KMS-11 (cell line): ENCODE measurements at regions not wholly inside any gene's neighbourhood (a gene's known extent, or its start where the extent isn't known, plus 50 kb on each side); places are given as distances from the start of the nearest gene placed in this dataset.

Experiments used
- H2AFZ ChIP-seq: fragments of 200-600 bp; sonication (generic); 2 replicates; pipeline ENCODE4 v1.6.1; 2016; ENCODE audit warnings: antibody characterized with exemption, mixed run types, low read depth
- H3K27ac ChIP-seq: fragments of 200-600 bp; sonication (generic); 2 replicates; pipeline ENCODE4 v1.6.1; 2016; ENCODE audit warnings: mild to moderate bottlenecking, mixed run types
- H3K27me3 ChIP-seq: fragments of 200-600 bp; sonication (generic); 2 replicates; pipeline ENCODE4 v1.6.1; 2017; ENCODE audit warnings: mild to moderate bottlenecking, low read depth, mixed run types, moderate library complexity; ENCODE audit not compliant: insufficient read depth
- H3K36me3 ChIP-seq: fragments of 200-600 bp; sonication (generic); 2 replicates; pipeline ENCODE4 v1.6.1; 2017; ENCODE audit warnings: mild to moderate bottlenecking, mixed run types; ENCODE audit not compliant: insufficient read depth
- H3K4me1 ChIP-seq: fragments of 200-600 bp; sonication (generic); 2 replicates; pipeline ENCODE4 v1.6.1; 2016; ENCODE audit warnings: mild to moderate bottlenecking, low read depth, mixed run types; ENCODE audit not compliant: poor library complexity, severe bottlenecking
- H3K4me2 ChIP-seq: fragments of 200-600 bp; sonication (generic); 2 replicates; pipeline ENCODE4 v1.7.0; 2016; ENCODE audit warnings: mild to moderate bottlenecking, mixed run types
- H3K4me3 ChIP-seq: fragments of 200-600 bp; sonication (generic); IDR thresholded peaks from 2 replicates; pipeline ENCODE4 v1.6.1; 2017; ENCODE audit warnings: low read depth, low read length, mixed read lengths; ENCODE audit not compliant: insufficient read depth
- H3K79me2 ChIP-seq: fragments of 200-600 bp; sonication (generic); 2 replicates; pipeline ENCODE4 v1.6.1; 2016; ENCODE audit warnings: low read depth, mixed run types; ENCODE audit not compliant: insufficient read depth
- H3K9ac ChIP-seq: fragments of 200-600 bp; sonication (generic); 2 replicates; pipeline ENCODE4 v1.6.1; 2016; ENCODE audit warnings: mild to moderate bottlenecking, mixed run types
- H4K20me1 ChIP-seq: fragments of 200-600 bp; sonication (generic); 2 replicates; pipeline ENCODE4 v1.6.1; 2016; ENCODE audit warnings: mild to moderate bottlenecking, mixed run types; ENCODE audit not compliant: insufficient read depth
- CTCF ChIP-seq: fragments of 200-600 bp; sonication (generic); conservative IDR thresholded peaks from 2 replicates; pipeline ENCODE4 v1.6.1; 2017; ENCODE audit warnings: low read depth, mild to moderate bottlenecking, antibody characterized with exemption, low read length, moderate library complexity, mixed read lengths

- no peaks in the 10 kb centered on the region for H3K4me1 ChIP-seq
These were observed 973.7 kb downstream of the GATA3 start for GRCh38 chr10:9028231-9028630.

DNA sequence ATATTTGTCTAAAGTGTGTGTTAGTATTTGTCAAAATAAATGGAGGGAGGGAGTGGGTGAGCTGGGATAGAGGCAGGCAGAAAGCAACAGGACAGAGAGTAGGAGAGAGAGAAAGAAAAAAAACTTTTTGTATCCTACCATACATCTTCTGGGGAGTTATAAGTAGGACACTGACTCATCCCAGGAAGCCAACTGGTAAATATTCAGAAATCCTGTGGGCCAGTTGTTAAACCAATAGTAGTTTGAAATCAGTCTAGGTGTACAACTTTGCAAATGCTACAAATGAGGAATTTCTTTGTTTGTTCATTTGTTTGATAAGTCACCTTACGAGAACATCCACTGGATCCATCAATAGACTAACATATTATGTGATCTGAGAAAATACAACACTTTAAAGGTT, 980.9 kb downstream of the GATA3 start:
- Histone ChIP-seq H3K36me3 (no peaks in the 10 kb centered on the region), H3K79me2 (no peaks in the 10 kb centered on the region)
- no peak for TF ChIP-seq CTCF

More at GRCh38 chr10:9028231-9028630, 973.7 kb downstream of the GATA3 start:
- Histone ChIP-seq H3K27ac (no peak overlapping the region), H2AFZ (no peak overlapping the region), H4K20me1 (no peaks in the 10 kb centered on the region), H3K4me3 (no peak overlapping the region), H3K36me3 (no peaks in the 10 kb centered on the region), H3K4me2 (no peak overlapping the region), H3K27me3 (no peaks in the 10 kb centered on the region), H3K9ac (no peak overlapping the region), H3K79me2 (no peaks in the 10 kb centered on the region)
- TF ChIP-seq CTCF: no peak

DNA sequence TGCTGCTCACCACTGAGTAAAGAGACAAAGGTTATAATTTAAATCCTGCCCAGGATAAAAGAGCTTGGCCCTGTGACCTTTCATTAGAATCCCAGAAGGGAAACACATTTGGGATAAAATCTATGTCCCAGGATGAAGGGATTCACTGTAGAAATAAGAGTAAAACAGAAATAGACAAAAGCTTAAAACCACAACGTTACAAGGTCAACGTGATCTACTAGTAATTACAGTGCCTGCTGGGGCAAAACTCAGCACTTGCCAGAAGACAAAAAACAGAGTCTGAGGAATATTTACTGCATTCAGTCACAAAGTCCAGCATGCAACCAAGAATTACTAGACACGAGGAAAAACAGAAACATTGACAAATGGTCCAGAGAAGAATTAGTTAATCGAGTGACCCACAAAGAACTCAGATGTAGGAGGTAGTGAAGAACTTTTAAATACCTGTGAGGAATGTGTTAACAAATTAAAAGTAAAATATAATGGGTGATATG, 982.3 kb downstream of the GATA3 start:
- Histone ChIP-seq H2AFZ (no peak overlapping the region), H3K4me1 (no peaks in the 10 kb centered on the region), H3K27me3 (no peaks in the 10 kb centered on the region), H3K4me3 (no peak overlapping the region), H3K79me2 (no peaks in the 10 kb centered on the region), H3K27ac (no peak overlapping the region), H4K20me1 (no peaks in the 10 kb centered on the region), H3K36me3 (no peaks in the 10 kb centered on the region), H3K4me2 (no peak overlapping the region), H3K9ac (no peak overlapping the region)
- no peak for TF ChIP-seq CTCF

More for the DNA sequence above, 980.9 kb downstream of the GATA3 start:
- Histone ChIP-seq H4K20me1 (no peaks in the 10 kb centered on the region), H3K27me3 (no peaks in the 10 kb centered on the region), H3K9ac (no peak overlapping the region), H3K4me1 (no peaks in the 10 kb centered on the region), H3K4me2 (no peak overlapping the region), H2AFZ (no peak overlapping the region), H3K27ac (no peak overlapping the region), H3K4me3 (no peak overlapping the region)

- H3K27me3 ChIP-seq: no peaks in the 10 kb centered on the region
- no peak overlapping the region for H3K4me2 ChIP-seq
These were observed 983.7 kb downstream of the GATA3 start for GRCh38 chr10:9038146-9038714.

More at GRCh38 chr10:9038146-9038714, 983.7 kb downstream of the GATA3 start:
- Histone ChIP-seq H3K79me2 (no peaks in the 10 kb centered on the region), H2AFZ (no peak overlapping the region), H3K4me1 (no peaks in the 10 kb centered on the region), H3K9ac (no peak overlapping the region), H3K4me3 (no peak overlapping the region), H3K27ac (no peak overlapping the region), H4K20me1 (no peaks in the 10 kb centered on the region), H3K36me3 (no peaks in the 10 kb centered on the region)
- TF ChIP-seq CTCF: no peak
